ENCODE measurements at regions not wholly inside any gene's neighbourhood (a gene's known extent, or its start where the extent isn't known, plus 50 kb on each side); places are given as distances from the start of the nearest gene placed in this dataset.

- H3K36me3 Mint-ChIP-seq, result no peaks in the 10 kb centered on the region
- no peaks in the 10 kb centered on the region for H3K27me3 Mint-ChIP-seq (ENCODE audit: low read depth in 2 of 2)
- 92% methylated on average over 6 of the region's 8 CpGs for WGBS (ENCODE audit: insufficient coverage)
- H3K9me3 ChIP-seq (ENCODE audit: control insufficient read depth, insufficient read depth, low read length), result no peaks in the 10 kb centered on the region
- H3K9me3 Mint-ChIP-seq, result no peaks in the 10 kb centered on the region
- no peak for TF ChIP-seq CTCF (IDR thresholded peaks at IDR 0.05)
- no peaks in the 10 kb centered on the region for H3K4me1 ChIP-seq (ENCODE audit: control insufficient read depth, insufficient read depth, low read length)
- no peak overlapping the region for H3K27ac ChIP-seq (ENCODE audit: low read length)
- no peak overlapping the region for H3K27ac Mint-ChIP-seq
- ATAC-seq (no peak), DNase-seq (no peak)
- no peaks in the 10 kb centered on the region for H3K36me3 ChIP-seq (ENCODE audit: control insufficient read depth, insufficient read depth, low read length)
- no peaks in the 10 kb centered on the region for H3K27me3 ChIP-seq (ENCODE audit: control insufficient read depth, insufficient read depth, low read length)
- no peak overlapping the region for H3K4me3 ChIP-seq (ENCODE audit: low read length)
- no peaks in the 10 kb centered on the region for H3K4me1 Mint-ChIP-seq
- intact Hi-C loops (cut with micrococcal nuclease), result no loop called here
- no peak overlapping the region for H3K4me3 Mint-ChIP-seq
Measured at GRCh38 chr10:7464691-7465090, 53.9 kb upstream of the SFMBT2 start.
